Left ventricle myocardium inferior (tissue), 1 donor: ENCODE measurements at regions not wholly inside any gene's neighbourhood (a gene's known extent, or its start where the extent isn't known, plus 50 kb on each side); places are given as distances from the start of the nearest gene placed in this dataset.

Experiments
- DNase-seq: peaks from one replicate; pipeline ENCODE4 v3.0.0-alpha.2; 2020
- H3K27ac ChIP-seq: fragments of 200-600 bp; replicated peaks from 2 replicates; pipeline ENCODE4 v1.8.0; 2021
- H3K27me3 ChIP-seq: fragments of 200-600 bp; 2 replicates; pipeline ENCODE4 v1.8.0; 2021; ENCODE audit warnings: low read depth
- H3K36me3 ChIP-seq: fragments of 200-600 bp; 2 replicates; pipeline ENCODE4 v1.8.0; 2021
- H3K4me1 ChIP-seq: fragments of 200-600 bp; 2 replicates; pipeline ENCODE4 v1.8.0; 2021
- H3K4me3 ChIP-seq: fragments of 200-600 bp; 2 replicates; pipeline ENCODE4 v1.8.0; 2021; ENCODE audit warnings: mild to moderate bottlenecking, moderate library complexity
- H3K9me3 ChIP-seq: fragments of 200-600 bp; replicated peaks from 2 replicates; pipeline ENCODE4 v1.8.0; 2021
- CTCF ChIP-seq: fragments of 200-600 bp; IDR thresholded peaks from 2 replicates; pipeline ENCODE4 v1.8.0; 2021; ENCODE audit warnings: antibody characterized with exemption, mild to moderate bottlenecking, borderline replicate concordance
- intact Hi-C: fragments of 100-400 bp; cut with micrococcal nuclease; formaldehyde crosslinking; loops from one replicate; pipeline ENCODE4 v1.11.0; 2022
- donor health status: DM: no; HTN: yes; CAD: no; lungs with severe emphysema.

GRCh38 chr12:128088926-128089325 is 178.0 kb upstream of the TMEM132C start:
- no peak for TF ChIP-seq CTCF
- Histone ChIP-seq H3K36me3 (no peaks in the 10 kb centered on the region), H3K4me3 (no peak overlapping the region), H3K27ac (no peak overlapping the region), H3K27me3 (peaks cover 36% of the 10 kb centered on the region), H3K9me3 (peaks cover 6% of the 10 kb centered on the region), H3K4me1 (no peaks in the 10 kb centered on the region)
- DNase-seq, result no peak
- intact Hi-C loops, result no loop called here

GRCh38 chr12:128089961-128090360 is 177.0 kb upstream of the TMEM132C start:
- peaks cover 6% of the 10 kb centered on the region for H3K9me3 ChIP-seq
- no peak for TF ChIP-seq CTCF
- H3K27ac ChIP-seq, result no peak overlapping the region
- H3K36me3 ChIP-seq, result no peaks in the 10 kb centered on the region
- H3K4me1 ChIP-seq, result no peaks in the 10 kb centered on the region
- H3K4me3 ChIP-seq, result no peak overlapping the region
- peaks cover 36% of the 10 kb centered on the region for H3K27me3 ChIP-seq
- intact Hi-C loops, result no loop called here
- no peak for DNase-seq

- no peak for DNase-seq
- Histone ChIP-seq H3K4me3 (no peak overlapping the region), H3K4me1 (no peaks in the 10 kb centered on the region), H3K36me3 (no peaks in the 10 kb centered on the region), H3K9me3 (peaks cover 6% of the 10 kb centered on the region), H3K27me3 (peaks cover 36% of the 10 kb centered on the region), H3K27ac (no peak overlapping the region)
- no peak for TF ChIP-seq CTCF
- intact Hi-C loops, result no loop called here
Measured at GRCh38 chr12:128091101-128091720, 175.8 kb upstream of the TMEM132C start.

GRCh38 chr12:128091951-128092382 is 175.0 kb upstream of the TMEM132C start:
- no peak for TF ChIP-seq CTCF
- Histone ChIP-seq H3K4me3 (no peak overlapping the region), H3K4me1 (no peaks in the 10 kb centered on the region), H3K27ac (no peak overlapping the region), H3K36me3 (no peaks in the 10 kb centered on the region), H3K9me3 (peaks cover 6% of the 10 kb centered on the region), H3K27me3 (peaks cover 36% of the 10 kb centered on the region)
- intact Hi-C loops, result no loop called here
- DNase-seq, result no peak

- no peaks in the 10 kb centered on the region for H3K4me1 ChIP-seq
Measured at GRCh38 chr12:128098730-128099129, 168.2 kb upstream of the TMEM132C start.

More at GRCh38 chr12:128098730-128099129, 168.2 kb upstream of the TMEM132C start:
- Histone ChIP-seq H3K36me3 (no peaks in the 10 kb centered on the region), H3K4me3 (no peak overlapping the region), H3K27me3 (no peaks in the 10 kb centered on the region), H3K27ac (no peak overlapping the region), H3K9me3 (peaks cover 12% of the 10 kb centered on the region)
- no peak for DNase-seq
- intact Hi-C loops, result no loop called here
- no peak for TF ChIP-seq CTCF
